Endothelial cell of umbilical vein (primary cell): ENCODE measurements at regions not wholly inside any gene's neighbourhood (a gene's known extent, or its start where the extent isn't known, plus 50 kb on each side); places are given as distances from the start of the nearest gene placed in this dataset.

ENCODE experiments used
- BruUV-seq: library from RNA; stranded (reverse); fragments of 400-500 nt; replicated peaks from 2 replicates; lab custom pipeline; 2021; lab: Mats Ljungman, UMichigan
- CTCF ChIA-PET: fragments of 300-600, 350-600 bp; sonication (Branson Sonifier 250); formaldehyde crosslinking; loops from one replicate; lab custom pipeline; 2021; ENCODE audit warnings: antibody characterized with exemption, inconsistent platforms; lab: Charles Lee
- POLR2A ChIA-PET: fragments of 300-600, 350-600 bp; sonication (Branson Sonifier 250); formaldehyde crosslinking; loops from one replicate; lab custom pipeline; 2021; ENCODE audit warnings: antibody characterized with exemption, inconsistent platforms; lab: Charles Lee
- DNase-seq: peaks from one replicate; pipeline ENCODE4 v3.0.0-alpha.2; 2011; ENCODE audit warnings: low read depth, low spot score
- FAIRE-seq: peaks from 2 replicates; lab custom pipeline; 2011; peaks lifted over from hg19 to GRCh38; lab: Jason Lieb, UNC
- H2AFZ ChIP-seq: 2 replicates; pipeline ENCODE4 v1.6.0; 2012; ENCODE audit warnings: low read depth, low read length, control low read depth, inconsistent platforms
- H3K27ac ChIP-seq: 2 replicates; pipeline ENCODE4 v1.5.1; 2011; ENCODE audit warnings: low read depth, mild to moderate bottlenecking, control low read depth, low read length, moderate library complexity; ENCODE audit not compliant: insufficient read depth
- H3K27me3 ChIP-seq, 2 experiments: 2 replicates each; pipeline versions ENCODE4 v1.6.0 to v1.6.1; 2011; ENCODE audit warnings: low read length in 2 of 2, mixed read lengths in 1 of 2; ENCODE audit not compliant: control insufficient read depth in 2 of 2, insufficient read depth in 2 of 2
- H3K36me3 ChIP-seq, 2 experiments: 2 replicates in 1 of 2; 3 replicates in 1 of 2; pipeline ENCODE4 v1.5.1; 2011; ENCODE audit warnings: low read length in 2 of 2, mild to moderate bottlenecking in 1 of 2, moderate library complexity in 1 of 2; ENCODE audit not compliant: control insufficient read depth in 2 of 2, insufficient read depth in 2 of 2; ENCODE audit errors: extremely low read depth in 1 of 2
- H3K4me1 ChIP-seq: 3 replicates; pipeline ENCODE4 v1.5.1; 2011; ENCODE audit warnings: mild to moderate bottlenecking, low read length; ENCODE audit not compliant: control insufficient read depth, insufficient read depth; ENCODE audit errors: extremely low read depth
- H3K4me2 ChIP-seq: 2 replicates; pipeline ENCODE4 v1.6.1; 2011; ENCODE audit warnings: low read length, control low read depth, mixed read lengths; ENCODE audit not compliant: insufficient read depth
- H3K4me3 ChIP-seq, 3 experiments: fragments of 200-600 bp in 1 of 3; sonication (generic), shearing (Covaris generic) in 1 of 3; replicated peaks in 1 of 3; 2 replicates each; pipeline ENCODE4 v1.5.1; 2011 to 2016; ENCODE audit warnings: control low read depth in 3 of 3, low read length in 3 of 3, mild to moderate bottlenecking in 2 of 3, inconsistent platforms in 1 of 3, low read depth in 1 of 3, moderate library complexity in 1 of 3; ENCODE audit not compliant: insufficient read depth in 1 of 3
- H3K79me2 ChIP-seq: 2 replicates; pipeline ENCODE4 v1.6.0; 2012; ENCODE audit warnings: low read length, inconsistent platforms; ENCODE audit not compliant: control insufficient read depth, insufficient read depth
- H3K9ac ChIP-seq: replicated peaks from 2 replicates; pipeline ENCODE3; 2011; ENCODE audit warnings: low read length, control low read depth; ENCODE audit not compliant: insufficient read depth; ENCODE audit errors: extremely low read depth
- H3K9me1 ChIP-seq: replicated peaks from 3 replicates; pipeline ENCODE4 v1.6.0; 2011; ENCODE audit warnings: mild to moderate bottlenecking, low read length; ENCODE audit not compliant: control insufficient read depth, insufficient read depth; ENCODE audit errors: extremely low read depth
- H3K9me3 ChIP-seq: replicated peaks from 2 replicates; pipeline ENCODE4 v1.5.1; 2012; ENCODE audit warnings: low read length, inconsistent platforms; ENCODE audit not compliant: control insufficient read depth, insufficient read depth
- H4K20me1 ChIP-seq: replicated peaks from 2 replicates; pipeline ENCODE3; 2011; ENCODE audit warnings: mild to moderate bottlenecking, low read length; ENCODE audit not compliant: control insufficient read depth, insufficient read depth; ENCODE audit errors: extremely low read depth
- EZH2 ChIP-seq: IDR thresholded peaks from 2 replicates; pipeline ENCODE4 v1.6.1; 2012; ENCODE audit warnings: borderline replicate concordance, low read depth, mild to moderate bottlenecking, moderate library complexity, low read length, inconsistent platforms; ENCODE audit not compliant: severe bottlenecking
- FOS ChIP-seq: IDR thresholded peaks from 2 replicates; pipeline ENCODE4 v1.6.1; 2011; ENCODE audit warnings: mild to moderate bottlenecking, low read length, moderate library complexity, borderline replicate concordance; ENCODE audit not compliant: insufficient read depth
- GATA2 ChIP-seq: IDR thresholded peaks from 2 replicates; pipeline ENCODE4 v1.7.0; 2011; ENCODE audit warnings: low read depth, mild to moderate bottlenecking, moderate library complexity, mixed read lengths, low read length; ENCODE audit not compliant: insufficient read length, insufficient read depth
- JUN ChIP-seq: IDR thresholded peaks from 2 replicates; pipeline ENCODE4 v1.6.1; 2011; ENCODE audit warnings: borderline replicate concordance, low read depth; ENCODE audit not compliant: insufficient read length, insufficient read depth
- MYC ChIP-seq: IDR thresholded peaks from one replicate; pipeline ENCODE4 v1.6.1; 2011; ENCODE audit warnings: mild to moderate bottlenecking, low read depth, low read length
- POLR2A ChIP-seq: IDR thresholded peaks from 2 replicates; pipeline ENCODE4 v1.6.1; 2012; ENCODE audit warnings: low read depth, mild to moderate bottlenecking, control low read depth, low read length
- POLR2AphosphoS5 ChIP-seq: IDR thresholded peaks from 2 replicates; pipeline ENCODE4 v1.6.1; 2012; ENCODE audit warnings: low read depth, mild to moderate bottlenecking, control low read depth, low read length, moderate library complexity; ENCODE audit not compliant: insufficient read depth
- dilution Hi-C: fragments of 300-500 bp; cut with MboI; formaldehyde crosslinking; loops from one replicate; pipeline ENCODE4 v1.15.0; 2019; ENCODE audit warnings: low sequenced_read_pairs; ENCODE audit not compliant: extremely low pct_ligation_motif_present
- intact Hi-C: fragments of 100-400 bp; cut with micrococcal nuclease; formaldehyde crosslinking; loops from one replicate; pipeline ENCODE4 v1.10.0; 2022
- TF ChIP-seq, protein P1 (sequence below), 2 donors: IDR thresholded peaks; 1 replicate in 1 of 2; 2 replicates in 1 of 2; pipeline ENCODE4 v1.5.1; 2011; ENCODE audit warnings: low read length in 2 of 2, mild to moderate bottlenecking in 2 of 2, moderate library complexity in 2 of 2, control low read depth in 1 of 2, inconsistent platforms in 1 of 2, low read depth in 1 of 2; ENCODE audit not compliant: insufficient read depth in 1 of 2; ENCODE audit errors: extremely low read depth in 1 of 2
- TF ChIP-seq, protein P2 (sequence below): IDR thresholded peaks from 2 replicates; pipeline ENCODE4 v1.6.1; 2011; ENCODE audit not compliant: insufficient read depth, insufficient read length

- POLR2A ChIA-PET: no interaction called here
- BruUV-seq: no TSS peak
- dilution Hi-C loops (no loop called here), intact Hi-C loops (no loop called here)
- Histone ChIP-seq H3K9me3 (no peaks in the 10 kb centered on the region), H2AFZ (no peak overlapping the region), H4K20me1 (no peaks in the 10 kb centered on the region), H3K27ac (no peak overlapping the region), H3K4me3 (no peak overlapping the region), H3K9ac (no peak overlapping the region), H3K36me3 (no peaks in the 10 kb centered on the region), H3K27me3 (peaks cover 14 to 20% of the 10 kb centered on the region in 2 experiments), H3K9me1 (no peaks in the 10 kb centered on the region), H3K79me2 (no peaks in the 10 kb centered on the region), H3K4me2 (no peak overlapping the region), H3K4me1 (no peaks in the 10 kb centered on the region)
- CTCF ChIA-PET: no interaction called here
- TF ChIP-seq EZH2: no peak
- no peak for TF ChIP-seq MYC
- TF ChIP-seq FOS: no peak
- no peak for DNase-seq
- FAIRE-seq: no peak
Observed at GRCh38 chr20:58590679-58591473, 60.2 kb upstream of the STX16 start.

- TF ChIP-seq, protein P1, sequence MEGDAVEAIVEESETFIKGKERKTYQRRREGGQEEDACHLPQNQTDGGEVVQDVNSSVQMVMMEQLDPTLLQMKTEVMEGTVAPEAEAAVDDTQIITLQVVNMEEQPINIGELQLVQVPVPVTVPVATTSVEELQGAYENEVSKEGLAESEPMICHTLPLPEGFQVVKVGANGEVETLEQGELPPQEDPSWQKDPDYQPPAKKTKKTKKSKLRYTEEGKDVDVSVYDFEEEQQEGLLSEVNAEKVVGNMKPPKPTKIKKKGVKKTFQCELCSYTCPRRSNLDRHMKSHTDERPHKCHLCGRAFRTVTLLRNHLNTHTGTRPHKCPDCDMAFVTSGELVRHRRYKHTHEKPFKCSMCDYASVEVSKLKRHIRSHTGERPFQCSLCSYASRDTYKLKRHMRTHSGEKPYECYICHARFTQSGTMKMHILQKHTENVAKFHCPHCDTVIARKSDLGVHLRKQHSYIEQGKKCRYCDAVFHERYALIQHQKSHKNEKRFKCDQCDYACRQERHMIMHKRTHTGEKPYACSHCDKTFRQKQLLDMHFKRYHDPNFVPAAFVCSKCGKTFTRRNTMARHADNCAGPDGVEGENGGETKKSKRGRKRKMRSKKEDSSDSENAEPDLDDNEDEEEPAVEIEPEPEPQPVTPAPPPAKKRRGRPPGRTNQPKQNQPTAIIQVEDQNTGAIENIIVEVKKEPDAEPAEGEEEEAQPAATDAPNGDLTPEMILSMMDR (IDR thresholded peaks at IDR 0.05; ENCODE audit: extremely low read depth in 1 of 2, insufficient read depth in 1 of 2, low read depth in 1 of 2, low read length in 2 of 2): no peak
- TF ChIP-seq MYC (no peak), EZH2 (no peak), FOS (no peak), GATA2 (no peak), POLR2A (no peak), JUN (no peak), POLR2AphosphoS5 (no peak)
- TF ChIP-seq, protein P2, sequence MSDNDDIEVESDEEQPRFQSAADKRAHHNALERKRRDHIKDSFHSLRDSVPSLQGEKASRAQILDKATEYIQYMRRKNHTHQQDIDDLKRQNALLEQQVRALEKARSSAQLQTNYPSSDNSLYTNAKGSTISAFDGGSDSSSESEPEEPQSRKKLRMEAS: no peak
- Histone ChIP-seq H3K4me1 (no peaks in the 10 kb centered on the region), H3K9me3 (no peaks in the 10 kb centered on the region), H3K4me3 (no peak overlapping the region), H3K4me2 (no peak overlapping the region), H3K36me3 (no peaks in the 10 kb centered on the region), H4K20me1 (no peaks in the 10 kb centered on the region), H2AFZ (no peak overlapping the region), H3K9me1 (no peaks in the 10 kb centered on the region), H3K27me3 (peaks cover 2 to 7% of the 10 kb centered on the region in 2 experiments), H3K27ac (no peak overlapping the region), H3K79me2 (no peaks in the 10 kb centered on the region), H3K9ac (no peak overlapping the region)
- dilution Hi-C loops: no loop called here
- ChIA-PET POLR2A (no interaction called here), CTCF (no interaction called here)
- DNase-seq: no peak
- intact Hi-C loops: no loop called here
- no peak for FAIRE-seq
- BruUV-seq: no TSS peak
Observed at GRCh38 chr20:58587467-58587866, 63.6 kb upstream of the STX16 start.
